Heart right ventricle (tissue), 16 donors: ENCODE measurements at regions not wholly inside any gene's neighbourhood (a gene's known extent, or its start where the extent isn't known, plus 50 kb on each side); places are given as distances from the start of the nearest gene placed in this dataset.

Experiments used
- ATAC-seq, 8 donors: fragments of 200-7000 bp; cut with Tn5 transposase; one replicate each; pipeline ENCODE4 v1.9.1; 2020; ENCODE audit warnings: mild to moderate bottlenecking in 8 of 8, moderate library complexity in 8 of 8, moderate number of reproducible peaks in 1 of 8
- DNase-seq, 2 donors: peaks; one replicate each; pipeline ENCODE4 v3.0.0-alpha.2; 2020
- H3K27ac ChIP-seq, 10 donors: fragments of 200-600 bp; sonication (generic) in 2 of 10; one replicate each; pipeline versions ENCODE4 v1.5.0 to v1.8.0; 2020 to 2022; ENCODE audit warnings: mild to moderate bottlenecking in 3 of 10
- H3K27me3 ChIP-seq, 7 donors: fragments of 200-600 bp; one replicate each; pipeline ENCODE4 v1.8.0; 2021 to 2022; ENCODE audit warnings: mild to moderate bottlenecking in 2 of 7
- H3K36me3 ChIP-seq, 9 donors: fragments of 200-600 bp; sonication (generic) in 1 of 9; one replicate each; pipeline versions ENCODE4 v1.5.0 to v1.8.0; 2020 to 2022; ENCODE audit warnings: mild to moderate bottlenecking in 2 of 9
- H3K4me1 ChIP-seq, 9 donors: fragments of 200-600 bp; sonication (generic) in 1 of 9; one replicate each; pipeline versions ENCODE4 v1.5.0 to v1.8.0; 2020 to 2022; ENCODE audit warnings: mild to moderate bottlenecking in 4 of 9
- H3K4me3 ChIP-seq, 10 donors: fragments of 200-600 bp; sonication (generic) in 2 of 10; one replicate each; pipeline versions ENCODE4 v1.5.0 to v1.8.0; 2020 to 2022; ENCODE audit warnings: mild to moderate bottlenecking in 7 of 10, moderate library complexity in 2 of 10
- H3K9me3 ChIP-seq, 11 donors: fragments of 200-600 bp in 10 of 11; sonication (generic) in 2 of 11; one replicate each; pipeline versions ENCODE4 v1.5.0 to v1.8.0; 2013 to 2022; ENCODE audit warnings: mild to moderate bottlenecking in 2 of 11, control low read depth in 1 of 11, moderate library complexity in 1 of 11
- CTCF ChIP-seq, 9 donors: fragments of 200-600 bp; sonication (generic) in 2 of 9; IDR thresholded peaks; one replicate each; pipeline versions ENCODE4 v1.5.0 to v1.8.0; 2021 to 2022; ENCODE audit warnings: antibody characterized with exemption in 9 of 9, mild to moderate bottlenecking in 5 of 9, moderate library complexity in 1 of 9
- WGBS, 2 donors: extraction: QIAGEN DNeasy Blood & Tissue Kit; methylation state at CpG; one replicate each; pipeline ENCODE4 v1.1.7; 2013; ENCODE audit warnings: inconsistent platforms in 1 of 2; 5-methylcytosine and 5-hydroxymethylcytosine counted together
- intact Hi-C, 10 donors: fragments of 100-400 bp; cut with DNase I; formaldehyde crosslinking; loops; one replicate each; pipeline versions ENCODE4 v1.11.1 to v1.14.2; 2022
- donor health status: Arrhythmogenic right ventricular cardiomyopathy.
- donor health status: ischemic (EF 13 %, LVEDD 7.1; RV severe dilation, severe dysfunction).
- donor health status: healthy with polysubstance abuse.
- donor health status: DM: no; HTN: yes; CAD: no.
- donor health status: DM: no; HTN: no; CAD: no.
- donor health status: ischemic (EF 25% LVEDD 6.9; RV normal size, moderate dysfunction).
- donor health status: ischemic (EF 25% LVEDD 5.7; RV mildly dilated, moderate dysfunction).
- donor health status: healthy.
- donor health status: DM: yes; HTN: yes; CAD: no.
- donor health status: Ischemic cardiomyopathy.
- donor health status: ischemic (EF 35%, LVEDD 5.7; RV mildly dilated, moderate dysfunction).
- donor health status: nonischemic (EF 11% LVEDD 7.7; RV severe dilation, severe dysfunction).
- donor health status: DM: yes; HTN: yes; CAD: no.
- donor health status: PGD.
- donor health status: ischemic (EF 29% LVEDD 5.4; RV normal size, mild dysfunction).
- donor health status: nonischemic (EF 23%, LVEDD 6.1; RV moderate dilation, normal function).

- Histone ChIP-seq H3K4me1 (no peaks in the 10 kb centered on the region), H3K9me3 (no peaks in the 10 kb centered on the region), H3K27me3 (no peaks in the 10 kb centered on the region), H3K27ac (no peak overlapping the region), H3K4me3 (no peak overlapping the region), H3K36me3 (no peaks in the 10 kb centered on the region)
- DNase-seq, result no peak
- TF ChIP-seq CTCF (IDR thresholded peaks at IDR 0.05), result no peak
- WGBS, 2 donors, result 76 to 78% methylated on average over 2 of the region's 2 CpGs
- no peak for ATAC-seq
- intact Hi-C loops, result no loop called here
Measured at GRCh38 chr5:165609871-165610270, 2104.5 kb downstream of the MAT2B start.

- 47 to 69% methylated on average over 2 of the region's 2 CpGs for WGBS, 2 donors
- H3K36me3 ChIP-seq, result no peaks in the 10 kb centered on the region
- H3K27me3 ChIP-seq, result no peaks in the 10 kb centered on the region
- peaks cover 0 to 4% (median 0%) of the 10 kb centered on the region in 11 donors for H3K9me3 ChIP-seq
- intact Hi-C loops, result no loop called here
- H3K4me3 ChIP-seq, result no peak overlapping the region
- no peak for TF ChIP-seq CTCF (IDR thresholded peaks at IDR 0.05)
- no peaks in the 10 kb centered on the region for H3K4me1 ChIP-seq
- no peak for DNase-seq
- ATAC-seq, result no peak
- no peak overlapping the region for H3K27ac ChIP-seq
Measured at GRCh38 chr5:165616490-165617405, 2111.3 kb downstream of the MAT2B start.

- H3K27me3 ChIP-seq, result no peaks in the 10 kb centered on the region
- no peaks in the 10 kb centered on the region for H3K4me1 ChIP-seq
- no peaks in the 10 kb centered on the region for H3K36me3 ChIP-seq
- WGBS, 2 donors, result 72 to 76% methylated on average over 2 of the region's 2 CpGs
- intact Hi-C loops, result no loop called here
- no peak overlapping the region for H3K4me3 ChIP-seq
- no peak overlapping the region for H3K27ac ChIP-seq
- H3K9me3 ChIP-seq, result peaks cover 0 to 4% (median 0%) of the 10 kb centered on the region in 11 donors
- ATAC-seq, result no peak
- TF ChIP-seq CTCF (IDR thresholded peaks at IDR 0.05), result no peak
- no peak for DNase-seq
Measured at GRCh38 chr5:165617491-165617890, 2112.1 kb downstream of the MAT2B start.

- no peaks in the 10 kb centered on the region for H3K4me1 ChIP-seq
- H3K36me3 ChIP-seq, result no peaks in the 10 kb centered on the region
- ATAC-seq, result peak in 2 of 8 donors; percentile 42 to 49
- H3K9me3 ChIP-seq, result peaks cover 0 to 3% (median 0%) of the 10 kb centered on the region in 11 donors
- 70 to 72% methylated on average over 1 of the region's 1 CpG for WGBS, 2 donors
- TF ChIP-seq CTCF (IDR thresholded peaks at IDR 0.05), result no peak
- H3K27ac ChIP-seq, result no peak overlapping the region
- DNase-seq, result no peak
- intact Hi-C loops, result no loop called here
- no peak overlapping the region for H3K4me3 ChIP-seq
- no peaks in the 10 kb centered on the region for H3K27me3 ChIP-seq
Measured at GRCh38 chr5:165620394-165620793, 2115.0 kb downstream of the MAT2B start.
